Muscle of leg (tissue), 3 donors: ENCODE measurements at regions not wholly inside any gene's neighbourhood (a gene's known extent, or its start where the extent isn't known, plus 50 kb on each side); places are given as distances from the start of the nearest gene placed in this dataset.

Source experiments
- DNase-seq: peaks from one replicate; pipeline ENCODE4 v3.0.0; 2013
- H3K27ac ChIP-seq: one replicate; pipeline ENCODE4 v1.5.1; 2013; ENCODE audit warnings: mild to moderate bottlenecking, low read length, control low read depth
- H3K27me3 ChIP-seq: one replicate; pipeline ENCODE4 v1.6.1; 2013; ENCODE audit warnings: low read length; ENCODE audit not compliant: control insufficient read depth, insufficient read depth
- H3K36me3 ChIP-seq: one replicate; pipeline ENCODE4 v1.6.1; 2013; ENCODE audit warnings: low read length; ENCODE audit not compliant: control insufficient read depth, insufficient read depth
- H3K4me1 ChIP-seq: one replicate; pipeline ENCODE4 v1.6.1; 2013; ENCODE audit warnings: low read length; ENCODE audit not compliant: control insufficient read depth, insufficient read depth
- H3K4me3 ChIP-seq: one replicate; pipeline ENCODE4 v1.5.1; 2013; ENCODE audit warnings: low read length, control low read depth
- H3K9me3 ChIP-seq: replicated peaks from 2 replicates; pipeline ENCODE4 v1.6.1; 2013; ENCODE audit warnings: low read depth, low read length; ENCODE audit not compliant: control insufficient read depth
- WGBS: methylation state at CpG from one replicate; pipeline ENCODE4 v1.1.5; 2013; ENCODE audit warnings: missing lambda C conversion rate; ENCODE audit not compliant: insufficient coverage; 5-methylcytosine and 5-hydroxymethylcytosine counted together

- no peaks in the 10 kb centered on the region for H3K36me3 ChIP-seq
- peaks cover 2% of the 10 kb centered on the region for H3K4me1 ChIP-seq
- no peak overlapping the region for H3K27ac ChIP-seq
- 75% methylated on average over 2 of the region's 4 CpGs for WGBS
- no peaks in the 10 kb centered on the region for H3K27me3 ChIP-seq
- H3K4me3 ChIP-seq = no peak overlapping the region
- no peaks in the 10 kb centered on the region for H3K9me3 ChIP-seq
- DNase-seq = no peak
Observed at GRCh38 chr9:90114641-90115425, 510.0 kb downstream of the GADD45G start.

GRCh38 chr9:90121762-90122161 lies 517.0 kb downstream of the GADD45G start:
- Histone ChIP-seq H3K9me3 (peaks cover 7% of the 10 kb centered on the region), H3K27me3 (no peaks in the 10 kb centered on the region), H3K27ac (no peak overlapping the region), H3K4me3 (no peak overlapping the region), H3K36me3 (no peaks in the 10 kb centered on the region), H3K4me1 (peaks cover 5% of the 10 kb centered on the region)
- WGBS = no CpG with 5 or more reads among the region's 7 CpGs
- no peak for DNase-seq

- Histone ChIP-seq H3K4me1 (peaks cover 7% of the 10 kb centered on the region), H3K36me3 (no peaks in the 10 kb centered on the region), H3K9me3 (peaks cover 7% of the 10 kb centered on the region), H3K4me3 (no peak overlapping the region), H3K27ac (peak overlapping the region; percentile 50), H3K27me3 (no peaks in the 10 kb centered on the region)
- no CpG with 5 or more reads among the region's 1 CpG for WGBS
- peak; percentile 94 for DNase-seq
Observed at GRCh38 chr9:90124961-90125360, 517.7 kb downstream of the DIRAS2 start.

- Histone ChIP-seq H3K4me3 (no peak overlapping the region), H3K27ac (no peak overlapping the region), H3K27me3 (peaks cover 6% of the 10 kb centered on the region), H3K9me3 (peaks cover 7% of the 10 kb centered on the region), H3K4me1 (peaks cover 7% of the 10 kb centered on the region), H3K36me3 (no peaks in the 10 kb centered on the region)
- DNase-seq = no peak
- 57% methylated on average over 1 of the region's 5 CpGs for WGBS
Observed at GRCh38 chr9:90127923-90128322, 514.7 kb downstream of the DIRAS2 start.

- no peak overlapping the region for H3K27ac ChIP-seq
- no peaks in the 10 kb centered on the region for H3K36me3 ChIP-seq
- H3K27me3 ChIP-seq = peaks cover 6% of the 10 kb centered on the region
- H3K9me3 ChIP-seq = no peaks in the 10 kb centered on the region
- DNase-seq = no peak
- peaks cover 7% of the 10 kb centered on the region for H3K4me1 ChIP-seq
- H3K4me3 ChIP-seq = no peak overlapping the region
- WGBS = no CpG with 5 or more reads among the region's 7 CpGs
Observed at GRCh38 chr9:90128587-90129190, 513.9 kb downstream of the DIRAS2 start.

- no peak for DNase-seq
- WGBS = 71% methylated on average over 4 of the region's 4 CpGs
- H3K4me1 ChIP-seq = peaks cover 7% of the 10 kb centered on the region
- H3K27me3 ChIP-seq = peaks cover 8% of the 10 kb centered on the region
- no peak overlapping the region for H3K27ac ChIP-seq
- H3K36me3 ChIP-seq = no peaks in the 10 kb centered on the region
- H3K9me3 ChIP-seq = no peaks in the 10 kb centered on the region
- H3K4me3 ChIP-seq = no peak overlapping the region
Observed at GRCh38 chr9:90129446-90129845, 513.2 kb downstream of the DIRAS2 start.

GRCh38 chr9:90131568-90131967 lies 511.1 kb downstream of the DIRAS2 start:
- H3K36me3 ChIP-seq = no peaks in the 10 kb centered on the region
- peaks cover 12% of the 10 kb centered on the region for H3K27me3 ChIP-seq
- no peaks in the 10 kb centered on the region for H3K9me3 ChIP-seq
- H3K27ac ChIP-seq = no peak overlapping the region
- H3K4me3 ChIP-seq = no peak overlapping the region
- 78% methylated on average over 7 of the region's 7 CpGs for WGBS
- no peak for DNase-seq
- peaks cover 3% of the 10 kb centered on the region for H3K4me1 ChIP-seq

GRCh38 chr9:90132866-90133265 lies 509.8 kb downstream of the DIRAS2 start:
- no peak for DNase-seq
- no peak overlapping the region for H3K27ac ChIP-seq
- no peaks in the 10 kb centered on the region for H3K9me3 ChIP-seq
- H3K27me3 ChIP-seq = peaks cover 12% of the 10 kb centered on the region
- H3K4me3 ChIP-seq = no peak overlapping the region
- peaks cover 3% of the 10 kb centered on the region for H3K4me1 ChIP-seq
- H3K36me3 ChIP-seq = no peaks in the 10 kb centered on the region

GRCh38 chr9:90137801-90138200 lies 504.8 kb downstream of the DIRAS2 start:
- no peaks in the 10 kb centered on the region for H3K9me3 ChIP-seq
- no peaks in the 10 kb centered on the region for H3K4me1 ChIP-seq
- H3K36me3 ChIP-seq = no peaks in the 10 kb centered on the region
- H3K27me3 ChIP-seq = peaks cover 5% of the 10 kb centered on the region
- peak; percentile 52 for DNase-seq
- H3K27ac ChIP-seq = no peak overlapping the region
- H3K4me3 ChIP-seq = no peak overlapping the region
- WGBS = no CpG with 5 or more reads among the region's 1 CpG

GRCh38 chr9:90140131-90140818 lies 502.3 kb downstream of the DIRAS2 start:
- no peaks in the 10 kb centered on the region for H3K4me1 ChIP-seq
- no peaks in the 10 kb centered on the region for H3K36me3 ChIP-seq
- DNase-seq = no peak
- H3K27me3 ChIP-seq = no peaks in the 10 kb centered on the region
- no peaks in the 10 kb centered on the region for H3K9me3 ChIP-seq
- no peak overlapping the region for H3K4me3 ChIP-seq
- WGBS = 58% methylated on average over 6 of the region's 7 CpGs
- no peak overlapping the region for H3K27ac ChIP-seq
